HepG2 (cell line): ENCODE measurements at regions not wholly inside any gene's neighbourhood (a gene's known extent, or its start where the extent isn't known, plus 50 kb on each side); places are given as distances from the start of the nearest gene placed in this dataset.

ENCODE experiments used
- ATAC-seq: fragments of 200-7000 bp; cut with Tn5 transposase; 3 replicates; pipeline ENCODE4 v1.9.1; 2020; ENCODE audit warnings: mild to moderate bottlenecking, moderate library complexity
- BruUV-seq: library from RNA; stranded (reverse); fragments of 400-500 nt; replicated peaks from 2 replicates; lab custom pipeline; 2021; lab: Mats Ljungman, UMichigan
- CTCF ChIA-PET: fragments of 300-600 bp; formaldehyde crosslinking; extraction: SDS; loops from one replicate; lab custom pipeline; 2021; ENCODE audit warnings: low total read pairs, inconsistent platforms, low intra/inter-chr PET ratio; lab: Yijun Ruan, JAX
- POLR2A ChIA-PET: fragments of 350-600 bp; sonication (Branson Sonifier 250); formaldehyde crosslinking; loops from one replicate; lab custom pipeline; 2020; ENCODE audit warnings: antibody characterized with exemption, inconsistent platforms; lab: Yijun Ruan, JAX
- DNase-seq: peaks from one replicate; pipeline ENCODE4 v3.0.0-alpha.2; 2015; ENCODE audit warnings: low spot score
- FAIRE-seq: peaks from 3 replicates; lab custom pipeline; 2011; peaks lifted over from hg19 to GRCh38; lab: Jason Lieb, UNC
- H2AFZ ChIP-seq: one replicate; pipeline ENCODE4 v1.6.1; 2011; ENCODE audit warnings: low read length, inconsistent platforms
- H3K27ac ChIP-seq: fragments of 300-600 bp; 3 replicates; pipeline ENCODE4 v1.8.0; 2011; ENCODE audit warnings: mixed run types, mild to moderate bottlenecking, mixed read lengths, low read length, inconsistent platforms; ENCODE audit not compliant: insufficient read depth; ENCODE audit errors: extremely low read length
- H3K27me3 ChIP-seq, 2 experiments: fragments of 200-600 bp in 1 of 2; 2 replicates in 1 of 2; 3 replicates in 1 of 2; pipeline versions ENCODE4 v1.6.0 to v1.8.0; 2011; ENCODE audit warnings: low read length in 2 of 2, mild to moderate bottlenecking in 2 of 2, moderate library complexity in 2 of 2, inconsistent platforms in 1 of 2; ENCODE audit not compliant: insufficient read depth in 2 of 2, control insufficient read depth in 1 of 2
- H3K36me3 ChIP-seq, 2 experiments: fragments of 200-600 bp in 1 of 2; replicated peaks in 1 of 2; 2 replicates in 1 of 2; 3 replicates in 1 of 2; pipeline versions ENCODE4 v1.5.1 to v1.8.0; 2011; ENCODE audit warnings: low read length in 2 of 2, inconsistent platforms in 1 of 2; ENCODE audit not compliant: insufficient read depth in 2 of 2, control insufficient read depth in 1 of 2
- H3K4me1 ChIP-seq: 2 replicates; pipeline ENCODE4 v1.5.1; 2012; ENCODE audit warnings: low read length, inconsistent platforms; ENCODE audit not compliant: insufficient read depth
- H3K4me2 ChIP-seq: 2 replicates; pipeline ENCODE4 v1.6.0; 2011; ENCODE audit warnings: low read depth, low read length, inconsistent platforms
- H3K4me3 ChIP-seq, 3 experiments: fragments of 200-600 bp in 1 of 3; sonication (generic), shearing (Covaris generic) in 1 of 3; replicated peaks in 1 of 3; 2 replicates each; pipeline ENCODE4 v1.5.1; 2011 to 2016; ENCODE audit warnings: low read length in 3 of 3, inconsistent platforms in 2 of 3, low read depth in 2 of 3, mild to moderate bottlenecking in 2 of 3, control low read depth in 1 of 3, mixed read lengths in 1 of 3; ENCODE audit not compliant: insufficient read depth in 1 of 3
- H3K79me2 ChIP-seq: one replicate; pipeline ENCODE4 v1.6.1; 2011; ENCODE audit warnings: low read length, inconsistent platforms; ENCODE audit not compliant: insufficient read depth
- H3K9ac ChIP-seq: 2 replicates; pipeline ENCODE4 v1.6.0; 2011; ENCODE audit warnings: mild to moderate bottlenecking, low read depth, low read length, inconsistent platforms; ENCODE audit not compliant: insufficient read depth
- H3K9me3 ChIP-seq: 2 replicates; pipeline ENCODE4 v1.5.1; 2012; ENCODE audit warnings: mild to moderate bottlenecking, low read length
- H4K20me1 ChIP-seq: 2 replicates; pipeline ENCODE4 v1.6.0; 2011; ENCODE audit warnings: inconsistent platforms, mild to moderate bottlenecking, low read length, moderate library complexity; ENCODE audit not compliant: insufficient read depth
- ATF4 ChIP-seq, 2 experiments: fragments of 450-650 bp in 1 of 2; sonication (generic) in 1 of 2; formaldehyde crosslinking; IDR thresholded peaks; 2 replicates each; pipeline versions ENCODE4 v1.5.0 to v1.8.0; 2020 to 2022; ENCODE audit warnings: mild to moderate bottlenecking in 1 of 2, missing genetic modification reagents in 1 of 2
- LRRFIP1 ChIP-seq: sonication (generic); formaldehyde crosslinking; conservative IDR thresholded peaks from 2 replicates; pipeline ENCODE4 v1.4.0; 2020; ENCODE audit warnings: missing genetic modification reagents
- MNT ChIP-seq: fragments of 450-650 bp; IDR thresholded peaks from 2 replicates; pipeline ENCODE4 v1.6.1; 2016
- NKX3-1 ChIP-seq: sonication (generic); formaldehyde crosslinking; IDR thresholded peaks from 2 replicates; pipeline ENCODE4 v1.5.0; 2020; ENCODE audit warnings: missing genetic modification reagents
- NRL ChIP-seq: sonication (generic); formaldehyde crosslinking; IDR thresholded peaks from 2 replicates; pipeline ENCODE4 v1.5.0; 2020; ENCODE audit warnings: missing genetic modification reagents, mild to moderate bottlenecking, moderate library complexity, borderline replicate concordance
- TCF7 ChIP-seq: sonication (generic); IDR thresholded peaks from 2 replicates; pipeline ENCODE4 v1.6.1; 2016; ENCODE audit warnings: antibody characterized with exemption, low read depth
- ZBTB25 ChIP-seq: IDR thresholded peaks from 2 replicates; pipeline ENCODE4 v1.6.1; 2018; ENCODE audit warnings: missing genetic modification reagents
- ZNF296 ChIP-seq: sonication (generic); formaldehyde crosslinking; conservative IDR thresholded peaks from 2 replicates; pipeline ENCODE4 v1.5.0; 2020; ENCODE audit warnings: mild to moderate bottlenecking, missing genetic modification reagents
- WGBS: methylation state at CpG from one replicate; pipeline ENCODE4 v1.1.6; 2017; ENCODE audit warnings: low lambda C conversion rate; 5-methylcytosine and 5-hydroxymethylcytosine counted together
- in situ Hi-C: cut with HindIII; loops from 2 replicates; pipeline ENCODE4 v1.10.0; 2017; ENCODE audit warnings: low pct_unique_long_range_greater_than_20kb; ENCODE audit not compliant: extremely low pct_ligation_motif_present
- intact Hi-C: fragments of 100-400 bp; cut with micrococcal nuclease; formaldehyde crosslinking; loops from one replicate; pipeline ENCODE4 v1.10.0; 2022; ENCODE audit not compliant: unreplicated experiment

GRCh38 chr7:45986355-45987298 is 65.6 kb upstream of the IGFBP3 start:
- H3K9ac ChIP-seq = no peak overlapping the region
- CTCF ChIA-PET = no interaction called here
- ATAC-seq (no peak), DNase-seq (no peak)
- no peak overlapping the region for H3K27ac ChIP-seq
- in situ Hi-C loops = no loop called here
- no peak overlapping the region for H2AFZ ChIP-seq
- H3K4me1 ChIP-seq = peaks cover 87% of the 10 kb centered on the region
- H3K9me3 ChIP-seq = peaks cover 4% of the 10 kb centered on the region
- no peak for TF ChIP-seq LRRFIP1 (CRISPR knock-in tag)
- no peak for TF ChIP-seq NKX3-1 (CRISPR knock-in tag)
- TF ChIP-seq MNT = peak; percentile 5; the same call in 1 of the 2 replicates
- no peak for TF ChIP-seq TCF7
- TF ChIP-seq ATF4 (CRISPR knock-in tag; IDR thresholded peaks at IDR 0.05) = 0 out of 4 replicates have a peak, but pooled peaks of 1 of the 2 experiments have one; percentile 30
- no peak for TF ChIP-seq ZBTB25 (CRISPR knock-in tag)
- no peak for TF ChIP-seq NRL (CRISPR knock-in tag)
- no peak for TF ChIP-seq ZNF296 (CRISPR knock-in tag)
- TF ChIP-seq, all 625 proteins: peak for 2
- no TSS peak for BruUV-seq
- Histone ChIP-seq H3K27me3 (no peaks in the 10 kb centered on the region), H3K79me2 (no peaks in the 10 kb centered on the region), H3K36me3 (no peaks in the 10 kb centered on the region), H3K4me3 (no peak overlapping the region), H3K4me2 (no peak overlapping the region), H4K20me1 (no peaks in the 10 kb centered on the region)
- 93% methylated on average over 17 of the region's 17 CpGs for WGBS
- POLR2A ChIA-PET = interaction anchor here (1.0 to 8.9 kb wide), 3 partner anchors 13 to 105 kb away, joined by 3 to 70 read pairs (median 4); no protein-coding TSS in a partner anchor
- intact Hi-C loops = no loop called here
- FAIRE-seq = no peak
